Amniotic epithelial cell (primary cell): ENCODE measurements at regions not wholly inside any gene's neighbourhood (a gene's known extent, or its start where the extent isn't known, plus 50 kb on each side); places are given as distances from the start of the nearest gene placed in this dataset.
A peak's percentile ranks its signal among the peaks of the same experiment; 100 is the strongest.
"Not testable (repeated sequence)": the region's sequence is repeated elsewhere in the genome, so short reads cannot be mapped to it uniquely, and the experiment has no call there.

Experiments
- DNase-seq: peaks from one replicate; pipeline ENCODE4 v3.0.0-alpha.2; 2010; ENCODE audit warnings: low read depth

- peak; percentile 27 for DNase-seq
Observed at GRCh38 chr6:137933696-137934095, 66.6 kb downstream of the TNFAIP3 start.

- no peak for DNase-seq
Observed at GRCh38 chr6:137936798-137937197, 69.7 kb downstream of the TNFAIP3 start.

GRCh38 chr6:137937834-137938233, 70.8 kb downstream of the TNFAIP3 start:
- DNase-seq: no peak

- no peak for DNase-seq
Observed at GRCh38 chr6:137938770-137939379, 71.8 kb downstream of the TNFAIP3 start.

- no peak for DNase-seq
Observed at GRCh38 chr6:137941995-137942394, 74.9 kb downstream of the TNFAIP3 start.

- no peak for DNase-seq
Observed at GRCh38 chr6:137942736-137943135, 75.7 kb downstream of the TNFAIP3 start.

GRCh38 chr6:137944381-137944780, 77.3 kb downstream of the TNFAIP3 start:
- not testable (repeated sequence) for DNase-seq

- DNase-seq: peak; percentile 49
Observed at GRCh38 chr6:137944793-137945498, 77.9 kb downstream of the TNFAIP3 start.

- DNase-seq: no peak
Observed at GRCh38 chr6:137949686-137950390, 82.8 kb downstream of the TNFAIP3 start.

GRCh38 chr6:137950581-137950980, 83.5 kb downstream of the TNFAIP3 start:
- DNase-seq: no peak

GRCh38 chr6:137951064-137951597, 84.1 kb downstream of the TNFAIP3 start:
- DNase-seq: no peak

- no peak for DNase-seq
Observed at GRCh38 chr6:137952247-137952646, 85.2 kb downstream of the TNFAIP3 start.

- DNase-seq: no peak
Observed at GRCh38 chr6:137953761-137954160, 86.7 kb downstream of the TNFAIP3 start.

- no peak for DNase-seq
Observed at GRCh38 chr6:137954253-137954652, 87.2 kb downstream of the TNFAIP3 start.

GRCh38 chr6:137956098-137956488, 89.0 kb downstream of the TNFAIP3 start:
- no peak for DNase-seq

- DNase-seq: no peak
Observed at GRCh38 chr6:137957471-137957870, 90.4 kb downstream of the TNFAIP3 start.

- no peak for DNase-seq
Observed at GRCh38 chr6:137958811-137959565, 91.9 kb downstream of the TNFAIP3 start.

GRCh38 chr6:137962725-137963124, 95.7 kb downstream of the TNFAIP3 start:
- DNase-seq: no peak

GRCh38 chr6:137964876-137965275, 97.8 kb downstream of the TNFAIP3 start:
- DNase-seq: no peak

GRCh38 chr6:137967689-137968454, 100.8 kb downstream of the TNFAIP3 start:
- DNase-seq: peak; percentile 74

- DNase-seq: no peak
Observed at GRCh38 chr6:137968455-137968804, 101.4 kb downstream of the TNFAIP3 start.

- DNase-seq: peak; percentile 79
Observed at GRCh38 chr6:137968901-137969300, 101.8 kb downstream of the TNFAIP3 start.
